ENCODE measurements at regions not wholly inside any gene's neighbourhood (a gene's known extent, or its start where the extent isn't known, plus 50 kb on each side); places are given as distances from the start of the nearest gene placed in this dataset.
"Not testable (repeated sequence)": the region's sequence is repeated elsewhere in the genome, so short reads cannot be mapped to it uniquely, and the experiment has no call there.

DNA sequence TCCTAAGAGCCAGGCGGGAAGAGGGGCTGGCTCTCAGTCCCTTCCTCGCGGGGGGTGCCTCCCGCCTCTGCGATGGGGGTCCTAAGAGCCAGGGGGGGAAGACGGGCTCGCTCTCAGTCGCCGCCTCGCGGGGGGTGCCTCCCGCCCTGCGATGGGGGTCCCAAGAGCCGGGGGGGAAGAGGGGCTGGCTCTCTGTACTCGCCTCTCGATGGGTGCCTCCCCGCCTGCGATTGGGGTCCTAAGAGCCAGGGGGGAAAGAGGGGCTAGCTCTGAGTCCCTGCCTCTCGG, 2326.1 kb upstream of the PCDH20 start:
- TF ChIP-seq, protein P1, sequence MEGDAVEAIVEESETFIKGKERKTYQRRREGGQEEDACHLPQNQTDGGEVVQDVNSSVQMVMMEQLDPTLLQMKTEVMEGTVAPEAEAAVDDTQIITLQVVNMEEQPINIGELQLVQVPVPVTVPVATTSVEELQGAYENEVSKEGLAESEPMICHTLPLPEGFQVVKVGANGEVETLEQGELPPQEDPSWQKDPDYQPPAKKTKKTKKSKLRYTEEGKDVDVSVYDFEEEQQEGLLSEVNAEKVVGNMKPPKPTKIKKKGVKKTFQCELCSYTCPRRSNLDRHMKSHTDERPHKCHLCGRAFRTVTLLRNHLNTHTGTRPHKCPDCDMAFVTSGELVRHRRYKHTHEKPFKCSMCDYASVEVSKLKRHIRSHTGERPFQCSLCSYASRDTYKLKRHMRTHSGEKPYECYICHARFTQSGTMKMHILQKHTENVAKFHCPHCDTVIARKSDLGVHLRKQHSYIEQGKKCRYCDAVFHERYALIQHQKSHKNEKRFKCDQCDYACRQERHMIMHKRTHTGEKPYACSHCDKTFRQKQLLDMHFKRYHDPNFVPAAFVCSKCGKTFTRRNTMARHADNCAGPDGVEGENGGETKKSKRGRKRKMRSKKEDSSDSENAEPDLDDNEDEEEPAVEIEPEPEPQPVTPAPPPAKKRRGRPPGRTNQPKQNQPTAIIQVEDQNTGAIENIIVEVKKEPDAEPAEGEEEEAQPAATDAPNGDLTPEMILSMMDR (IDR thresholded peaks at IDR 0.05; ENCODE audit: insufficient read depth, low read length, poor library complexity, severe bottlenecking) = not testable (repeated sequence)
- not testable (repeated sequence) for TF ChIP-seq EZH2phosphoT487 (conservative IDR thresholded peaks at IDR 0.05; ENCODE audit: low read length)

Data from SU-DHL-6 (cell line).